ENCODE measurements at regions not wholly inside any gene's neighbourhood (a gene's known extent, or its start where the extent isn't known, plus 50 kb on each side); places are given as distances from the start of the nearest gene placed in this dataset.
A peak's percentile ranks its signal among the peaks of the same experiment; 100 is the strongest.

DNA sequence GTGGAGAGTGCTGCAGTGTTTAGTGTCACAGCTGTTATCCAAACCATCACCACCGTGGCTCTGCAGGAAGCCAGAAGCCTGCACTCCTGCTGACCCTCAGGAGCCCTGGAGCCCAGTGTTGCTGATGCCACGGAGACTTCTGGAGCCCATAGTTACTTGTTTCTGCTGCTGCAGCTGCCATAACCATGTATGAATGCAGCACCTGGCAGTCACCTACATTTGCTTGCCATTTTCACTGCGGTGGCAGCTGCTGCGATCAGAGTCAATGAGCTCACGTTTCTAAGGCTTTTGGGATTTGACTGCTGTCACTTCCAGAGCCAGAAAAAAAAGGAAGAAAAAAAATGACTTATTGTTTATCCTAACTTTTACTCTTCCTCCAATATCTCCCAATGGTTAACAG, 299.2 kb upstream of the THRB start:
- Histone ChIP-seq H3K27ac (ENCODE audit: low read length) (no peak overlapping the region), H3K9me3 (ENCODE audit: insufficient read depth, low read depth, low read length) (no peaks in the 10 kb centered on the region), H3K4me1 (ENCODE audit: insufficient read depth, low read length) (no peaks in the 10 kb centered on the region), H3K9ac (ENCODE audit: low read depth, low read length) (no peak overlapping the region), H3K27me3 (ENCODE audit: insufficient read depth, low read length) (no peaks in the 10 kb centered on the region), H3K4me3 (ENCODE audit: low read length) (no peak overlapping the region), H3K36me3 (ENCODE audit: insufficient read depth, low read depth, low read length) (no peaks in the 10 kb centered on the region)

DNA sequence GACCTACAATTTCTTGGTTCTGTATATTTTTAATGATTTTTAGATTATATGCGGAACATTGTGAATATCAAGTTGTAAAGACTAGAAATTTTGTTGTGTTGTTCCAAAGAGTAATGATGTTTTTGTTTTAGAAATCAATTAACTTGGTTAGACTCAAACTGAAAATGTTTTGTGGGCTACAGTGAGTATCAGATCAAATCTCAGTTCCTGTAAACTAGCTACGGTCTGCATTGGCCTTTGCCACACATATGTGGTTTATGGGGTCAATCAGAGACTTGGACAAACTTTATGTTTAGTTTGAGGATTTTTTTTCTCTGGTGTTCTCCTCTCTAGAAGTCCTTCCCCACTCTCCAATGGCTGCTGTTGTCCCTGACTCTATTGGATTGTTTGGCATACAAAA, 308.0 kb upstream of the THRB start:
- no peaks in the 10 kb centered on the region for H3K9me3 ChIP-seq (ENCODE audit: insufficient read depth, low read depth, low read length)
- no peaks in the 10 kb centered on the region for H3K4me1 ChIP-seq (ENCODE audit: insufficient read depth, low read length)
- H3K36me3 ChIP-seq (ENCODE audit: insufficient read depth, low read depth, low read length): no peaks in the 10 kb centered on the region
- no peaks in the 10 kb centered on the region for H3K27me3 ChIP-seq (ENCODE audit: insufficient read depth, low read length)
- no peak overlapping the region for H3K9ac ChIP-seq (ENCODE audit: low read depth, low read length)
- no peak overlapping the region for H3K27ac ChIP-seq (ENCODE audit: low read length)
- H3K4me3 ChIP-seq (ENCODE audit: low read length): no peak overlapping the region

DNA sequence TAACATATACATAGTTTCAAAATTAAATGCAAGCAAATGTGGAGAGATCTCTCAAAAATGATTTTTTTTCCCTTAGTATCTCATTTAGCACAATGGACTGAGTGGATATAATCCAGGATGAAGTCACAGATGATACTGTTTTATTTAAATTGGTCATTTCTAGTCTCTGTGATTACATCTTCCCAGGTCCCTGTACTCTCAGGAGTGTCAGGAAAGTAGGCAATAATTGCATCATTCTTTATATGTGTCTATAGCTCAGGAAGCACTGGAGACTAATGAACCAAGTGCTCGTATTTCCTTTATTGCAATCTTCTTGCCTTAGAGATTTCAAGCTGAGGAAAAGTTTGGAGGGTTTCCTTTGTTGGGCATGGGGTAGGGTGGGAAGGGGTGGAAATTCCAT, 309.4 kb upstream of the THRB start:
- no peak overlapping the region for H3K4me3 ChIP-seq (ENCODE audit: low read length)
- H3K27me3 ChIP-seq (ENCODE audit: insufficient read depth, low read length): no peaks in the 10 kb centered on the region
- H3K27ac ChIP-seq (ENCODE audit: low read length): no peak overlapping the region
- H3K9ac ChIP-seq (ENCODE audit: low read depth, low read length): no peak overlapping the region
- no peaks in the 10 kb centered on the region for H3K36me3 ChIP-seq (ENCODE audit: insufficient read depth, low read depth, low read length)
- no peaks in the 10 kb centered on the region for H3K9me3 ChIP-seq (ENCODE audit: insufficient read depth, low read depth, low read length)
- H3K4me1 ChIP-seq (ENCODE audit: insufficient read depth, low read length): peaks cover 4% of the 10 kb centered on the region; the same call in 1 of the 2 replicates

DNA sequence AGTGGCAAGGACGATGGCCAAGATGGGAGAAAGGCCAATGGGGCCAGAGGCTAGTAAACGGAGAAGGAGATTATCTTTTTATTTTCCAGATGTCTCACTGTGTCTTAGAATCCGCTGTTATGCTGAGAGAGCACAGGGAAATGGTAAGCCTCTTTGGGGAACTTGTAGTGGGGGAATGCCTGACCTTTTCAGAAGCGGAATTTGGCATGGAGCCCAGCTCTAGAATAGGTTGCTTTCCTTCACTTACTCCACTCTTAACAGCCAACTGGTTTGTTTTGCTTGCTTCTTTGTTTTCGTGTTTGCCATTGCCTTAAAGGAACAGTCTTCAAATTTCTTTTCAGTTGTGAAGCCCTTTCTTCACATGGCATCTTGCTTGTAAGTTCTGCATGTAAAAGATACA, 316.2 kb upstream of the THRB start:
- H3K9ac ChIP-seq (ENCODE audit: low read depth, low read length): no peak overlapping the region
- peaks cover 4% of the 10 kb centered on the region; the same call in 1 of the 2 replicates for H3K4me1 ChIP-seq (ENCODE audit: insufficient read depth, low read length)
- no peaks in the 10 kb centered on the region for H3K9me3 ChIP-seq (ENCODE audit: insufficient read depth, low read depth, low read length)
- no peaks in the 10 kb centered on the region for H3K36me3 ChIP-seq (ENCODE audit: insufficient read depth, low read depth, low read length)
- H3K27ac ChIP-seq (ENCODE audit: low read length): no peak overlapping the region
- no peak overlapping the region for H3K4me3 ChIP-seq (ENCODE audit: low read length)
- no peaks in the 10 kb centered on the region for H3K27me3 ChIP-seq (ENCODE audit: insufficient read depth, low read length)

DNA sequence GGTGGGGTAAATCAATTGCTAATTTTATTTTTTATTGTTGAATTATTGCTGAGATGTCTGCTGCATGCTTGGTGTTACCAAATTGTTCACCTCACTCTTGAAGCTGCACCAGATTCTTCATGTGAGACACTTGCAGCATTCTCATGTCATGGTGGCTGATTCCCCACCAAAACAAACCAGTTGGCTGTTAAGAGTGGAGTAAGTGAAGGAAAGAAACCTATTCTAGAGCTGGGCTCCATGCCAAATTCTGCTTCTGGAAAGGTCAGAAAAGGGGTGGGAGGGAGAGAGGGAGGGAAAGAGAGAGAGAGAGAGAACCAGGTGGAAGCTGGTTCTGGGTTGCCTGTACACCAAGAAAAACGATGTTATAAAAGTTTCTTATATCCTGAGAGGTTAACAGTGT, 317.5 kb upstream of the THRB start:
- H3K27me3 ChIP-seq (ENCODE audit: insufficient read depth, low read length): no peaks in the 10 kb centered on the region
- peaks cover 4% of the 10 kb centered on the region; the same call in 1 of the 2 replicates for H3K4me1 ChIP-seq (ENCODE audit: insufficient read depth, low read length)

DNA sequence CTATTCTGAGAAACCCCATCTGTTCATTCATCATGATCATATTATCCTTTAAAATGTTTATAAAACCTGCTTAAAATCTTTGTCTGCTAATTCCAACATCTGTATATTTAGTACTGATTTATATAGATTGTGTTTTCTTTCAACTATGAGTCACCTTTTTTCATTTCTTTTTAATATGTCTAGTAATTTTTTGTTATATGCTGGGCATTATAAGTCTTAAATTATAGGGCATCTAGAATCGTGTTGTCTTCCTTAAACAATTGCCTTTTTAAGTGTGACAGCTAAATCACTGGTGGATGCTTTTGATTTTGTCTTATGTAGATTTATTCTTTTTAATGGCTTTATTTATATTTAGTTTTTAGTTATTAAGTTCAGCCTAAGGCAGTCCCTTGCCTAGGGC, 323.4 kb upstream of the THRB start:
- Histone ChIP-seq H3K9ac (ENCODE audit: low read depth, low read length) (no peak overlapping the region), H3K27ac (ENCODE audit: low read length) (no peak overlapping the region), H3K4me1 (ENCODE audit: insufficient read depth, low read length) (no peaks in the 10 kb centered on the region), H3K36me3 (ENCODE audit: insufficient read depth, low read depth, low read length) (no peaks in the 10 kb centered on the region), H3K27me3 (ENCODE audit: insufficient read depth, low read length) (no peaks in the 10 kb centered on the region), H3K9me3 (ENCODE audit: insufficient read depth, low read depth, low read length) (no peaks in the 10 kb centered on the region), H3K4me3 (ENCODE audit: low read length) (no peak overlapping the region)

More for the DNA sequence above, 317.5 kb upstream of the THRB start:
- no peaks in the 10 kb centered on the region for H3K36me3 ChIP-seq (ENCODE audit: insufficient read depth, low read depth, low read length)
- no peak overlapping the region for H3K4me3 ChIP-seq (ENCODE audit: low read length)
- no peaks in the 10 kb centered on the region for H3K9me3 ChIP-seq (ENCODE audit: insufficient read depth, low read depth, low read length)
- H3K27ac ChIP-seq (ENCODE audit: low read length): no peak overlapping the region
- H3K9ac ChIP-seq (ENCODE audit: low read depth, low read length): no peak overlapping the region

DNA sequence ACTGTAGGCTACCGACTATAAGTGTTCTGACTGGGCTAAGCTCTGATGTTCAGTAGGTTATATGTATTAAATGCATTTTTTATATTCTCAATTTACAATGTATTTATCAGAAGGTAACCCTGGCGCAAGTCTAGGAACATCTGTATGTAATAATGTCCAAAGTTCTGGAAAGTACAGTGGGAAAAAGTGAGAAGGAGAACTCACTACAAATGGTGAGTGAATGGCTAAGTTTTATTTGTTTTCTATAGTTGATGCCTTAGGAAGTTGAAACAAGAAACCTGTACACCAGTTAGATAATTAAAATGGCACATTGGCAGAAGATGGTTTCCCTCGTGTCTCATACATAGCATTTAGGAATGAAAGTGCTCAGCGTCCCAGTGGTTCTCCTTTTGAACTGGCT, 333.4 kb upstream of the THRB start:
- H3K9me3 ChIP-seq (ENCODE audit: insufficient read depth, low read depth, low read length): no peaks in the 10 kb centered on the region

DNA sequence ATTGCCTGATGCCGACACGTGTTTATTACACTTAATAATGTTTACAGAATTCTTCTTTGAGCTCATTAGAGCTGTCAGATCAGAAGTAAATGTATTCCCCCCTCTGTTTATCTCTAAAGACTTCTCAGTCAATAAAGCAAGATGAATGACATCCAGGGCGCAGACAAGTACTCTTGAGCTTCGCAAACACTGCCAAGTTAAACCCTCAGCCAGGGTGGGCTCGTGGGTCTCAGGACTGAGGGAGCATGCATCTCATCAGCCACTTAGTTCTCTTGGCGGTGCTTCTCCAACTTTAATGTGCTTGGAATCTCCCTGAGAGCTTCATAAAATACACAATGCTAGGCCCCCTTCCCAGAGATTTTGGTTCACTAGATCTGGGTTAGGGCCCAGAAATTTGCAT, 333.9 kb upstream of the THRB start:
- Histone ChIP-seq H3K9ac (ENCODE audit: low read depth, low read length) (no peak overlapping the region), H3K27me3 (ENCODE audit: insufficient read depth, low read length) (peaks cover 71% of the 10 kb centered on the region), H3K9me3 (ENCODE audit: insufficient read depth, low read depth, low read length) (no peaks in the 10 kb centered on the region), H3K36me3 (ENCODE audit: insufficient read depth, low read depth, low read length) (no peaks in the 10 kb centered on the region), H3K27ac (ENCODE audit: low read length) (no peak overlapping the region), H3K4me3 (ENCODE audit: low read length) (peak overlapping the region; percentile 76; the same call in 1 of the 2 replicates), H3K4me1 (ENCODE audit: insufficient read depth, low read length) (no peaks in the 10 kb centered on the region)

More for the DNA sequence above, 333.4 kb upstream of the THRB start:
- no peaks in the 10 kb centered on the region for H3K36me3 ChIP-seq (ENCODE audit: insufficient read depth, low read depth, low read length)
- no peak overlapping the region for H3K9ac ChIP-seq (ENCODE audit: low read depth, low read length)
- H3K4me1 ChIP-seq (ENCODE audit: insufficient read depth, low read length): no peaks in the 10 kb centered on the region
- H3K4me3 ChIP-seq (ENCODE audit: low read length): no peak overlapping the region
- H3K27me3 ChIP-seq (ENCODE audit: insufficient read depth, low read length): peaks cover 71% of the 10 kb centered on the region
- no peak overlapping the region for H3K27ac ChIP-seq (ENCODE audit: low read length)

DNA sequence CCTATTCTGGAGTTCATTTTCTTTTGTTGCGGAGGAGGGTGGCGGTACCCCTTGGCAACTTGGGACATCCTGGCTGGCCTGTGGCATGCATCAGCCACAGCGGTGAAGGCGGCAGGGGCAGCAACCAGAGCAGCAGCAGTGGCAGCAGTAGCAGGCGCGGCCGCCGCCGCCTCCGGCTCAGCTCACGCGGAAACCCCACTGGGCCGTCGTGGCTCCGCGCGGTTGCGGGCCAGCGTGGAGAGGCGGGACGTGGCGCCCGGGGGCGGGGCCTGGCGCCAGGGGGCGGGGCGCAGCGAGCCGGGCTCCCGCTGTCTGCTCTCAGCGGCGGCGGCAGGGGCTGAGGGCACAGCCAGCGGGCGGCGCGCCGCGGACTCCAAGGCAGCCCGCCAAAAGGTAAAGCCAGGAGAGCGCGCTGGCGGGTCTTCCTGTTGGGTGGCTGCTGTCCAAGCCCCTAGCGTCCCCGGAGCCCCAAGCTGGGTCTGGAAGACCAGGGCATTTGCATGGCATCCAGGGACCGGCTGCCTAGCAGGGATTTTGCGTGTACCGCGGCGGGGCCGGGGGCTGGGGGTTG, 334.4 kb upstream of the THRB start:
- H3K36me3 ChIP-seq (ENCODE audit: insufficient read depth, low read depth, low read length): no peaks in the 10 kb centered on the region
- peaks cover 71% of the 10 kb centered on the region for H3K27me3 ChIP-seq (ENCODE audit: insufficient read depth, low read length)
- H3K4me1 ChIP-seq (ENCODE audit: insufficient read depth, low read length): no peaks in the 10 kb centered on the region
- no peaks in the 10 kb centered on the region for H3K9me3 ChIP-seq (ENCODE audit: insufficient read depth, low read depth, low read length)
- H3K4me3 ChIP-seq (ENCODE audit: low read length): peak overlapping the region; percentile 76; the same call in 1 of the 2 replicates
- no peak overlapping the region for H3K9ac ChIP-seq (ENCODE audit: low read depth, low read length)
- no peak overlapping the region for H3K27ac ChIP-seq (ENCODE audit: low read length)

DNA sequence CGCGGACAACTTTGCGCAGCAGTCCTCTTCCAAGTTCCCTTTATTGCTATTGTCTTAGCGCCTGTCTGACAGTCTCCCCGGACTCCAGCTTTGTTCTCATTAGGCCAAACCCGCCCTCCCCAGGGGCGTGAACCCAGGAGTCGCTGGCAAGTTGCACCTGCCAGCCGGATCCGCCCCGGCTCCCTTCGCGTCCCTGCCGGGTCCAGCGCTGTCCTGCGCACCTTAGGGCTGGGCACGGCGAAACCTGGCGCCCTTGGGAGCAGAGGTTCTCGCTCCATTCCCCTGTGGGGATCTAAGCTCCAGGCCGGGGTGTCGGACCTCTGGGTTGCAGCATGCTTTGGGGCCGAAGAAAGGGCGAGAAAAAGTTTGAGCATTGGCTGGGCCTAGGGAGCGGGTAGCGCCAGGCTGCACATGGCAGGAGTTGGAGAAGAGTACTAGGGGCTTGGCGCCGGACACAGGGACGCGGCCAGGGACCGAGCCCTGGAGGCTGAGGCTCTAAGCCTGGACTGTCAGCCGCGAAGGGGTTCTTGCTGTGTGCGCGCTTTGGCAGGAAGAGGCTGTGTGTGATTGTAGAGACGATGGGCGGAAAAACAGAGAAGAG, 335.1 kb upstream of the THRB start:
- H3K4me1 ChIP-seq (ENCODE audit: insufficient read depth, low read length): no peaks in the 10 kb centered on the region
- H3K9me3 ChIP-seq (ENCODE audit: insufficient read depth, low read depth, low read length): no peaks in the 10 kb centered on the region
- H3K27ac ChIP-seq (ENCODE audit: low read length): no peak overlapping the region
- no peaks in the 10 kb centered on the region for H3K36me3 ChIP-seq (ENCODE audit: insufficient read depth, low read depth, low read length)
- H3K9ac ChIP-seq (ENCODE audit: low read depth, low read length): no peak overlapping the region
- H3K4me3 ChIP-seq (ENCODE audit: low read length): peak overlapping the region; percentile 76
- H3K27me3 ChIP-seq (ENCODE audit: insufficient read depth, low read length): peaks cover 71% of the 10 kb centered on the region

DNA sequence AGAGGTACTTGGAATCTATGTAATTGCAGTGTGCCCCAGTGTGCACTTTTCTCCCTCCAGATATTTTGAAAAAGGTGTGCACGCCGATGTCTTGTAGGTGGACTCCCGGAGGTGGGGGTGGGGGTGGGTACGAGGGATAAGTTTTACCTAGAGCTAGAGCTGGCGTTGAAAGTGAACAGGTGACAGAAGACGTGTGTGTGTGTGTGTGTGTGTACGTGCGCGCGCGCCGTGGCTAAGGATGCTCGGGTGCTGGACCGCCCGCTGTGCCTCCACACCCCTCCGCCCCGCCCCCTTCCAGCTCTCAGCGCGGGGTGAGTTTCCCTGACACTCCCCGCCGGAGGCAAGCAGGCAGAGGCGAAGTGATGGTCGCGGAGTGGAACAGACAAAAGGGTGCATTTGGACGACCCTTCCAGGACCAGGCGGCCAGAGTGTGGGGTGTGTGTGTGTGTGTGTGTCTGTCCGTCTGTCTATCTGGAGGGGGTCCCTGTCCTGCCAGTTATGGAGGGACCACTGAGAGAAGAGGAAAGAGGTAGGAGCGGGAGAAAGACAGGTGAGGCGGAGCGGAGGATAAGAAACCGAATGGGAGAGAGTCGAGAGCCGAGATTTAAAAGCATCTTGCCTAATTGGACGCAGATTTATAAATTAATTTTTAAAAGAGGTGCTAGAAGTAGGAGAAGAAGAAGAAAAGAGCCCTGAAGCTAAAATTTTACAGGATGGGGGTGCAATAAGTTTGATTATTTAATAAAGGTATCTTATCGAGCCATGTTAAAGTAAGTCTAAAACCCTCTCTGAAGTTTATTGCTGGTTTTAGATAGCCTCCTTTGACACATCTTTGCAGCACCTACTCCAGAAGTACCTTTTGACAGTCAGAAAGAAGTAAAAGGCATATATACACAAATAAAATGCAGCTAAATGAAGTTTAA, 335.8 kb upstream of the THRB start:
- Histone ChIP-seq H3K4me3 (ENCODE audit: low read length) (peak overlapping the region; percentile 76), H3K36me3 (ENCODE audit: insufficient read depth, low read depth, low read length) (no peaks in the 10 kb centered on the region), H3K9ac (ENCODE audit: low read depth, low read length) (no peak overlapping the region), H3K4me1 (ENCODE audit: insufficient read depth, low read length) (no peaks in the 10 kb centered on the region), H3K27me3 (ENCODE audit: insufficient read depth, low read length) (peaks cover 71% of the 10 kb centered on the region), H3K9me3 (ENCODE audit: insufficient read depth, low read depth, low read length) (no peaks in the 10 kb centered on the region), H3K27ac (ENCODE audit: low read length) (no peak overlapping the region)
